K562 (cell line): ENCODE measurements at regions not wholly inside any gene's neighbourhood (a gene's known extent, or its start where the extent isn't known, plus 50 kb on each side); places are given as distances from the start of the nearest gene placed in this dataset.
A peak's percentile ranks its signal among the peaks of the same experiment; 100 is the strongest.

ENCODE experiments used
- ATAC-seq: fragments of 200-7000 bp; cut with Tn5 transposase; 3 replicates; pipeline ENCODE4 v1.9.1; 2020; ENCODE audit warnings: moderate library complexity
- BruUV-seq: library from RNA; stranded (reverse); fragments of 400-500 nt; replicated peaks from 2 replicates; lab custom pipeline; 2021; lab: Mats Ljungman, UMichigan
- CTCF ChIA-PET: fragments of 300-600 bp; formaldehyde crosslinking; extraction: SDS; loops from one replicate; lab custom pipeline; 2021; ENCODE audit warnings: low intra/inter-chr PET ratio; lab: Yijun Ruan, JAX
- POLR2A ChIA-PET: fragments of 300-600, 350-650 bp; sonication (Branson Sonifier 250); formaldehyde crosslinking; extraction: SDS; loops from one replicate; lab custom pipeline; 2021; ENCODE audit warnings: antibody characterized with exemption, inconsistent platforms; lab: Yijun Ruan, JAX
- DNase-seq, 4 experiments: peaks; one replicate each; pipeline versions ENCODE4 v3.0.0 to v3.0.0-alpha.2; 2011 to 2018; ENCODE audit warnings: low spot score in 3 of 4, mixed read lengths in 3 of 4; ENCODE audit errors: extremely low read depth in 1 of 4
- FAIRE-seq: peaks from 2 replicates; lab custom pipeline; 2011; peaks lifted over from hg19 to GRCh38; lab: Jason Lieb, UNC
- H2AFZ ChIP-seq: 2 replicates; pipeline ENCODE4 v1.6.0; 2011; ENCODE audit warnings: low read depth, low read length, control low read depth, inconsistent platforms
- H3K27ac ChIP-seq: fragments of 200-600 bp; 3 replicates; pipeline ENCODE4 v1.8.0; 2011; ENCODE audit warnings: low read depth, mild to moderate bottlenecking, control low read depth, inconsistent platforms, low read length, moderate library complexity, mixed read lengths; ENCODE audit errors: extremely low read depth
- H3K27me3 ChIP-seq, 2 experiments: fragments of 300-600 bp in 1 of 2; 2 replicates in 1 of 2; 3 replicates in 1 of 2; pipeline versions ENCODE4 v1.6.0 to v1.8.0; 2011; ENCODE audit warnings: inconsistent platforms in 2 of 2, low read length in 2 of 2, mild to moderate bottlenecking in 1 of 2, mixed read lengths in 1 of 2, moderate library complexity in 1 of 2; ENCODE audit not compliant: control insufficient read depth in 2 of 2, insufficient read depth in 2 of 2
- H3K36me3 ChIP-seq: fragments of 300-600 bp; 3 replicates; pipeline ENCODE4 v1.8.0; 2011; ENCODE audit warnings: mild to moderate bottlenecking, low read length, inconsistent platforms; ENCODE audit not compliant: control insufficient read depth, insufficient read depth
- H3K4me1 ChIP-seq, 2 experiments: fragments of 200-600 bp in 1 of 2; replicated peaks in 1 of 2; 2 replicates in 1 of 2; 3 replicates in 1 of 2; pipeline versions ENCODE4 v1.5.1 to v1.8.0; 2011; ENCODE audit warnings: inconsistent platforms in 2 of 2, low read length in 2 of 2, mild to moderate bottlenecking in 1 of 2, mixed read lengths in 1 of 2, moderate library complexity in 1 of 2; ENCODE audit not compliant: control insufficient read depth in 2 of 2, insufficient read depth in 2 of 2
- H3K4me2 ChIP-seq: 2 replicates; pipeline ENCODE4 v1.6.1; 2011; ENCODE audit warnings: low read length, control low read depth, inconsistent platforms, mixed read lengths; ENCODE audit not compliant: insufficient read depth
- H3K4me3 ChIP-seq: fragments of 200-600 bp; sonication (generic), shearing (Covaris generic); 2 replicates; pipeline ENCODE4 v1.5.1; 2016; ENCODE audit warnings: control low read depth, inconsistent platforms
- H3K79me2 ChIP-seq: fragments of 200-600 bp; 3 replicates; pipeline ENCODE4 v1.8.0; 2011; ENCODE audit warnings: low read length, inconsistent platforms; ENCODE audit not compliant: control insufficient read depth, insufficient read depth
- H3K9ac ChIP-seq, 2 experiments: 2 replicates each; pipeline versions ENCODE4 v1.6.0 to v1.6.1; 2011; ENCODE audit warnings: low read depth in 2 of 2, low read length in 2 of 2, control low read depth in 1 of 2, inconsistent platforms in 1 of 2, mild to moderate bottlenecking in 1 of 2, mixed read lengths in 1 of 2; ENCODE audit not compliant: insufficient read depth in 1 of 2
- H3K9me1 ChIP-seq: one replicate; pipeline ENCODE4 v1.6.0; 2011; ENCODE audit warnings: inconsistent platforms, mild to moderate bottlenecking, low read length, moderate library complexity; ENCODE audit not compliant: control insufficient read depth, insufficient read depth
- H3K9me3 ChIP-seq: replicated peaks from 2 replicates; pipeline ENCODE4 v1.5.1; 2011; ENCODE audit warnings: low read depth, low read length, inconsistent platforms; ENCODE audit not compliant: control insufficient read depth, insufficient read depth
- H4K20me1 ChIP-seq: replicated peaks from 2 replicates; pipeline ENCODE4 v1.6.1; 2011; ENCODE audit warnings: low read length, inconsistent platforms, mixed read lengths; ENCODE audit not compliant: control insufficient read depth, insufficient read depth
- C11orf30 ChIP-seq: fragments of 450-650 bp; IDR thresholded peaks from 2 replicates; pipeline ENCODE4 v1.6.1; 2016; ENCODE audit warnings: low read depth, mild to moderate bottlenecking
- CUX1 ChIP-seq: fragments of 200-800 bp; sonication (Bioruptor generic); IDR thresholded peaks from 2 replicates; pipeline ENCODE4 v1.6.1; 2016; ENCODE audit warnings: missing genetic modification characterization, missing compliant biosample characterization
- HCFC1 ChIP-seq: IDR thresholded peaks from 2 replicates; pipeline ENCODE4 v1.6.1; 2012; ENCODE audit warnings: low read depth, low read length, improper control_type of control experiment
- HMGXB4 ChIP-seq: sonication (generic); formaldehyde crosslinking; IDR thresholded peaks from 2 replicates; pipeline ENCODE4 v1.8.1; 2023; ENCODE audit warnings: mild to moderate bottlenecking, missing genetic modification reagents
- HNRNPUL1 ChIP-seq: fragments of 200-400 bp; formaldehyde crosslinking; IDR thresholded peaks from 2 replicates; pipeline ENCODE4 v1.6.1; 2017; ENCODE audit warnings: low read length
- KDM5B ChIP-seq: fragments of 200-600 bp; sonication (generic); IDR thresholded peaks from 2 replicates; pipeline ENCODE4 v1.6.1; 2012; ENCODE audit warnings: low read depth, mild to moderate bottlenecking, moderate library complexity, low read length, control low read depth, inconsistent platforms; ENCODE audit not compliant: insufficient replicate concordance
- MAFF ChIP-seq: IDR thresholded peaks from 2 replicates; pipeline ENCODE4 v1.6.1; 2012; ENCODE audit warnings: low read length, improper control_type of control experiment
- MAFG ChIP-seq: fragments of 450-650 bp; conservative IDR thresholded peaks from 2 replicates; pipeline ENCODE4 v1.6.1; 2016; ENCODE audit warnings: missing genetic modification characterization, missing compliant biosample characterization
- MAFK ChIP-seq: IDR thresholded peaks from 2 replicates; pipeline ENCODE4 v1.6.1; 2011; ENCODE audit warnings: low read length, improper control_type of control experiment
- NFE2 ChIP-seq: IDR thresholded peaks from 2 replicates; pipeline ENCODE4 v1.6.1; 2014; ENCODE audit warnings: antibody characterized with exemption, low read depth
- NFE2L1 ChIP-seq: fragments of 450-650 bp; IDR thresholded peaks from 2 replicates; pipeline ENCODE4 v1.6.1; 2016; ENCODE audit warnings: missing genetic modification characterization, low read depth, mild to moderate bottlenecking, missing compliant biosample characterization, moderate library complexity, borderline replicate concordance
- NR2C2 ChIP-seq, 2 experiments: fragments of 200-800 bp in 1 of 2; sonication (Bioruptor generic) in 1 of 2; sonication (generic) in 1 of 2; formaldehyde crosslinking in 1 of 2; IDR thresholded peaks; 2 replicates each; pipeline versions ENCODE4 v1.6.1 to v1.8.0; 2016 to 2022; ENCODE audit warnings: mild to moderate bottlenecking in 1 of 2, missing compliant biosample characterization in 1 of 2, missing genetic modification characterization in 1 of 2, missing genetic modification reagents in 1 of 2
- RBBP5 ChIP-seq: fragments of 200-600 bp; sonication (generic); IDR thresholded peaks from 2 replicates; pipeline ENCODE4 v1.6.1; 2012; ENCODE audit warnings: borderline replicate concordance, mild to moderate bottlenecking, low read length, control low read depth, inconsistent platforms; ENCODE audit not compliant: insufficient read depth, poor library complexity, severe bottlenecking
- XRCC3 ChIP-seq: fragments of 450-650 bp; IDR thresholded peaks from 2 replicates; pipeline ENCODE4 v1.6.1; 2017; ENCODE audit warnings: mild to moderate bottlenecking, moderate library complexity
- ZKSCAN3 ChIP-seq: fragments of 250-450 bp; sonication (Bioruptor Pico); IDR thresholded peaks from 2 replicates; pipeline ENCODE4 v1.4.0; 2020
- ZNF121 ChIP-seq: sonication (generic); formaldehyde crosslinking; conservative IDR thresholded peaks from 2 replicates; pipeline ENCODE4 v1.8.0; 2022; ENCODE audit warnings: missing genetic modification reagents
- ZNF24 ChIP-seq: fragments of 450-650 bp; IDR thresholded peaks from 2 replicates; pipeline ENCODE4 v1.6.1; 2016
- WGBS: fragments of 100-300 bp; shearing (Covaris generic); methylation state at CpG from one replicate; pipeline ENCODE4 v1.1.6; 2016; ENCODE audit warnings: low coverage, mixed read lengths; ENCODE audit not compliant: insufficient coverage; ENCODE audit errors: missing lambda C conversion rate; 5-methylcytosine and 5-hydroxymethylcytosine counted together
- in situ Hi-C: fragments of 300-500 bp; cut with MboI; formaldehyde crosslinking; loops from 4 replicates; pipeline ENCODE4 v1.15.0; 2018; ENCODE audit warnings: inconsistent platforms, mixed read lengths
- intact Hi-C: fragments of 100-400 bp; cut with micrococcal nuclease; formaldehyde crosslinking; loops from 2 replicates; pipeline ENCODE4 v1.14.2; 2022

- TF ChIP-seq HMGXB4 (CRISPR knock-in tag) = no peak
- TF ChIP-seq ZKSCAN3 = no peak
- no peak for TF ChIP-seq HNRNPUL1
Observed at GRCh38 chr18:27649621-27650020, 464.5 kb upstream of the CHST9 start (continued).

GRCh38 chr18:27645929-27646328 is 460.8 kb upstream of the CHST9 start:
- no peaks in the 10 kb centered on the region for H3K36me3 ChIP-seq
- in situ Hi-C loops (no loop called here), intact Hi-C loops (no loop called here)
- H3K4me3 ChIP-seq = no peak overlapping the region
- DNase-seq = no peak
- H3K4me2 ChIP-seq = no peak overlapping the region
- no peaks in the 10 kb centered on the region for H3K4me1 ChIP-seq
- FAIRE-seq = no peak
- no peaks in the 10 kb centered on the region for H4K20me1 ChIP-seq
- H3K9me3 ChIP-seq = no peaks in the 10 kb centered on the region
- ATAC-seq = no peak
- BruUV-seq = no TSS peak
- H3K27me3 ChIP-seq = no peaks in the 10 kb centered on the region
- POLR2A ChIA-PET = no interaction called here
- H3K9me1 ChIP-seq = no peaks in the 10 kb centered on the region
- H3K9ac ChIP-seq = no peak overlapping the region
- no peak overlapping the region for H2AFZ ChIP-seq
- H3K27ac ChIP-seq = no peak overlapping the region
- H3K79me2 ChIP-seq = no peaks in the 10 kb centered on the region
- CTCF ChIA-PET = no interaction called here
- WGBS = 0% methylated on average over 1 of the region's 1 CpG
- TF ChIP-seq NFE2 (0 out of 2 replicates have a peak, but pooled peaks have one; percentile 13), HCFC1 (no peak), MAFF (peak; percentile 69), ZNF24 (no peak), RBBP5 (no peak), XRCC3 (no peak), MAFK (peak; percentile 66), KDM5B (no peak), ZNF121 (CRISPR knock-in tag) (no peak), CUX1 (CRISPR knock-in tag) (no peak), C11orf30 (peak; percentile 24; the same call in 1 of the 2 replicates), NR2C2 (CRISPR knock-in tag; IDR thresholded peaks at IDR 0.05) (no peak), NR2C2 (tag; IDR thresholded peaks at IDR 0.05) (no peak), NFE2L1 (tag) (peak; percentile 28; the same call in 1 of the 2 replicates), MAFG (tag) (peak; percentile 75)
